Hematopoietic multipotent progenitor cell (in vitro differentiated cells): ENCODE measurements at regions not wholly inside any gene's neighbourhood (a gene's known extent, or its start where the extent isn't known, plus 50 kb on each side); places are given as distances from the start of the nearest gene placed in this dataset.
A peak's percentile ranks its signal among the peaks of the same experiment; 100 is the strongest.
"Not testable (repeated sequence)": the region's sequence is repeated elsewhere in the genome, so short reads cannot be mapped to it uniquely, and the experiment has no call there.

Experiments used
- DNase-seq, 3 donors: peaks; one replicate each; pipeline ENCODE4 v3.0.0-alpha.2; 2011 to 2015; ENCODE audit warnings: low read depth in 2 of 3, low spot score in 2 of 3

- DNase-seq: no peak
These were observed 160.2 kb upstream of the RASGRP1 start for GRCh38 chr15:38724827-38725226.

- no peak for DNase-seq
These were observed 161.6 kb upstream of the RASGRP1 start for GRCh38 chr15:38726187-38726586.

GRCh38 chr15:38733331-38733730, 168.7 kb upstream of the RASGRP1 start:
- no peak for DNase-seq

- no peak for DNase-seq
These were observed 175.6 kb upstream of the RASGRP1 start for GRCh38 chr15:38740206-38740605.

- DNase-seq: peak in 1 of 3 donors; percentile 27
These were observed 178.5 kb upstream of the RASGRP1 start for GRCh38 chr15:38743147-38743546.

- no peak for DNase-seq
These were observed 180.5 kb upstream of the RASGRP1 start for GRCh38 chr15:38745126-38745525.

- no peak for DNase-seq
These were observed 181.0 kb upstream of the RASGRP1 start for GRCh38 chr15:38745626-38746025.

GRCh38 chr15:38746211-38746610, 181.6 kb upstream of the RASGRP1 start:
- DNase-seq: no peak

GRCh38 chr15:38748710-38749109, 184.1 kb upstream of the RASGRP1 start:
- no peak for DNase-seq

GRCh38 chr15:38750786-38751185, 186.2 kb upstream of the RASGRP1 start:
- no peak for DNase-seq

- DNase-seq: peak in 1 of 3 donors; percentile 19
These were observed 191.1 kb upstream of the RASGRP1 start for GRCh38 chr15:38755718-38756117.

- no peak for DNase-seq
These were observed 191.8 kb upstream of the RASGRP1 start for GRCh38 chr15:38756441-38756840.

- no peak for DNase-seq
These were observed 193.4 kb upstream of the RASGRP1 start for GRCh38 chr15:38758043-38758442.

- no peak for DNase-seq
These were observed 197.1 kb upstream of the RASGRP1 start for GRCh38 chr15:38761681-38762080.

GRCh38 chr15:38768970-38769369, 204.4 kb upstream of the RASGRP1 start:
- no peak for DNase-seq

GRCh38 chr15:38769492-38769891, 204.9 kb upstream of the RASGRP1 start:
- no peak for DNase-seq

GRCh38 chr15:38774076-38774475, 209.5 kb upstream of the RASGRP1 start:
- DNase-seq: not testable (repeated sequence)

GRCh38 chr15:38781196-38781595, 216.6 kb upstream of the RASGRP1 start:
- DNase-seq: no peak

GRCh38 chr15:38782156-38782555, 217.5 kb upstream of the RASGRP1 start:
- no peak for DNase-seq

- no peak for DNase-seq
These were observed 224.3 kb upstream of the RASGRP1 start for GRCh38 chr15:38788918-38789317.

- DNase-seq: no peak
These were observed 225.0 kb upstream of the RASGRP1 start for GRCh38 chr15:38789566-38789965.

GRCh38 chr15:38793206-38793810, 228.7 kb upstream of the RASGRP1 start:
- no peak for DNase-seq
